BLaER1 (cell line): ENCODE measurements at regions not wholly inside any gene's neighbourhood (a gene's known extent, or its start where the extent isn't known, plus 50 kb on each side); places are given as distances from the start of the nearest gene placed in this dataset.

Source experiments
- H3K27ac ChIP-seq: shearing (Covaris generic); formaldehyde crosslinking; 2 replicates; pipeline ENCODE4 v1.8.1; 2022
- H3K27me3 ChIP-seq: shearing (Covaris generic); formaldehyde crosslinking; 2 replicates; pipeline ENCODE4 v1.8.1; 2022
- H3K36me3 ChIP-seq: shearing (Covaris generic); formaldehyde crosslinking; 2 replicates; pipeline ENCODE4 v1.8.1; 2022
- H3K4me1 ChIP-seq: shearing (Covaris generic); formaldehyde crosslinking; 2 replicates; pipeline ENCODE4 v1.8.1; 2022
- H3K4me2 ChIP-seq: shearing (Covaris generic); formaldehyde crosslinking; 2 replicates; pipeline ENCODE4 v1.8.1; 2022
- H3K4me3 ChIP-seq: shearing (Covaris generic); formaldehyde crosslinking; 2 replicates; pipeline ENCODE4 v1.8.1; 2022
- H3K9ac ChIP-seq: shearing (Covaris generic); formaldehyde crosslinking; 2 replicates; pipeline ENCODE4 v1.8.1; 2022
- H3K9me3 ChIP-seq: shearing (Covaris generic); formaldehyde crosslinking; 2 replicates; pipeline ENCODE4 v1.8.1; 2022
- H4K20me1 ChIP-seq: shearing (Covaris generic); formaldehyde crosslinking; 2 replicates; pipeline ENCODE4 v1.8.1; 2022
- Cebpa-rat ChIP-seq: shearing (Covaris generic); IDR thresholded peaks from 2 replicates; pipeline ENCODE4 v1.8.1; 2022

- H3K9ac ChIP-seq, result no peak overlapping the region
- no peak overlapping the region for H3K4me2 ChIP-seq
- H3K27ac ChIP-seq, result no peak overlapping the region
- H3K9me3 ChIP-seq, result no peaks in the 10 kb centered on the region
- H3K4me1 ChIP-seq, result no peaks in the 10 kb centered on the region
- no peak overlapping the region for H3K4me3 ChIP-seq
- no peaks in the 10 kb centered on the region for H3K27me3 ChIP-seq
- TF ChIP-seq Cebpa-rat, result no peak
- no peaks in the 10 kb centered on the region for H4K20me1 ChIP-seq
- H3K36me3 ChIP-seq, result no peaks in the 10 kb centered on the region
These were observed 313.0 kb upstream of the COL8A1 start for GRCh38 chr3:99325402-99325801.

GRCh38 chr3:99324636-99325203, 313.7 kb upstream of the COL8A1 start:
- no peaks in the 10 kb centered on the region for H4K20me1 ChIP-seq
- no peaks in the 10 kb centered on the region for H3K4me1 ChIP-seq
- no peaks in the 10 kb centered on the region for H3K9me3 ChIP-seq
- no peaks in the 10 kb centered on the region for H3K36me3 ChIP-seq
- H3K4me2 ChIP-seq, result no peak overlapping the region
- H3K4me3 ChIP-seq, result no peak overlapping the region
- no peak for TF ChIP-seq Cebpa-rat
- no peak overlapping the region for H3K9ac ChIP-seq
- H3K27ac ChIP-seq, result no peak overlapping the region
- H3K27me3 ChIP-seq, result no peaks in the 10 kb centered on the region

- Histone ChIP-seq H3K36me3 (no peaks in the 10 kb centered on the region), H3K4me2 (no peak overlapping the region), H3K9me3 (no peaks in the 10 kb centered on the region), H3K4me1 (no peaks in the 10 kb centered on the region), H4K20me1 (no peaks in the 10 kb centered on the region), H3K27ac (no peak overlapping the region), H3K4me3 (no peak overlapping the region), H3K9ac (no peak overlapping the region), H3K27me3 (no peaks in the 10 kb centered on the region)
- TF ChIP-seq Cebpa-rat, result no peak
These were observed 314.5 kb upstream of the COL8A1 start for GRCh38 chr3:99323940-99324339.

- Histone ChIP-seq H3K4me2 (no peak overlapping the region), H3K9ac (no peak overlapping the region), H3K36me3 (no peaks in the 10 kb centered on the region), H3K4me3 (no peak overlapping the region), H3K9me3 (no peaks in the 10 kb centered on the region), H3K27ac (no peak overlapping the region), H3K4me1 (no peaks in the 10 kb centered on the region), H4K20me1 (no peaks in the 10 kb centered on the region), H3K27me3 (no peaks in the 10 kb centered on the region)
- TF ChIP-seq Cebpa-rat, result no peak
These were observed 315.8 kb upstream of the COL8A1 start for GRCh38 chr3:99322551-99322950.

- no peak overlapping the region for H3K27ac ChIP-seq
- no peaks in the 10 kb centered on the region for H3K27me3 ChIP-seq
- TF ChIP-seq Cebpa-rat, result no peak
- H3K9me3 ChIP-seq, result no peaks in the 10 kb centered on the region
- no peak overlapping the region for H3K4me3 ChIP-seq
- no peaks in the 10 kb centered on the region for H3K4me1 ChIP-seq
- no peak overlapping the region for H3K4me2 ChIP-seq
- no peak overlapping the region for H3K9ac ChIP-seq
- no peaks in the 10 kb centered on the region for H3K36me3 ChIP-seq
- no peaks in the 10 kb centered on the region for H4K20me1 ChIP-seq
These were observed 317.1 kb upstream of the COL8A1 start for GRCh38 chr3:99321261-99321660.

- no peaks in the 10 kb centered on the region for H4K20me1 ChIP-seq
- H3K4me1 ChIP-seq, result no peaks in the 10 kb centered on the region
- H3K9me3 ChIP-seq, result no peaks in the 10 kb centered on the region
- H3K4me3 ChIP-seq, result no peak overlapping the region
- no peak for TF ChIP-seq Cebpa-rat
- no peaks in the 10 kb centered on the region for H3K27me3 ChIP-seq
- H3K27ac ChIP-seq, result no peak overlapping the region
- H3K4me2 ChIP-seq, result no peak overlapping the region
- H3K9ac ChIP-seq, result no peak overlapping the region
- no peaks in the 10 kb centered on the region for H3K36me3 ChIP-seq
These were observed 318.4 kb upstream of the COL8A1 start for GRCh38 chr3:99319961-99320360.

GRCh38 chr3:99319450-99319849, 318.9 kb upstream of the COL8A1 start:
- no peak for TF ChIP-seq Cebpa-rat
- H3K27me3 ChIP-seq, result no peaks in the 10 kb centered on the region
- H3K9ac ChIP-seq, result no peak overlapping the region
- H3K4me2 ChIP-seq, result no peak overlapping the region
- no peaks in the 10 kb centered on the region for H3K36me3 ChIP-seq
- H3K9me3 ChIP-seq, result no peaks in the 10 kb centered on the region
- no peaks in the 10 kb centered on the region for H4K20me1 ChIP-seq
- no peak overlapping the region for H3K27ac ChIP-seq
- no peak overlapping the region for H3K4me3 ChIP-seq
- no peaks in the 10 kb centered on the region for H3K4me1 ChIP-seq

- no peak overlapping the region for H3K4me2 ChIP-seq
- no peak for TF ChIP-seq Cebpa-rat
These were observed 321.2 kb upstream of the COL8A1 start for GRCh38 chr3:99317201-99317600.

GRCh38 chr3:99315896-99316295, 322.5 kb upstream of the COL8A1 start:
- H3K9me3 ChIP-seq, result no peaks in the 10 kb centered on the region
- no peaks in the 10 kb centered on the region for H3K4me1 ChIP-seq
- H3K9ac ChIP-seq, result no peak overlapping the region
- no peak overlapping the region for H3K4me3 ChIP-seq
- H3K4me2 ChIP-seq, result no peak overlapping the region
- no peaks in the 10 kb centered on the region for H3K36me3 ChIP-seq
- no peak for TF ChIP-seq Cebpa-rat
- H4K20me1 ChIP-seq, result no peaks in the 10 kb centered on the region
- H3K27ac ChIP-seq, result no peak overlapping the region
- no peaks in the 10 kb centered on the region for H3K27me3 ChIP-seq

More at GRCh38 chr3:99317201-99317600, 321.2 kb upstream of the COL8A1 start:
- no peak overlapping the region for H3K4me3 ChIP-seq
- no peaks in the 10 kb centered on the region for H3K9me3 ChIP-seq
- no peaks in the 10 kb centered on the region for H4K20me1 ChIP-seq
- no peaks in the 10 kb centered on the region for H3K36me3 ChIP-seq
- no peaks in the 10 kb centered on the region for H3K4me1 ChIP-seq
- H3K9ac ChIP-seq, result no peak overlapping the region
- no peak overlapping the region for H3K27ac ChIP-seq
- no peaks in the 10 kb centered on the region for H3K27me3 ChIP-seq

GRCh38 chr3:99313485-99313884, 324.9 kb upstream of the COL8A1 start:
- no peak overlapping the region for H3K27ac ChIP-seq
- no peaks in the 10 kb centered on the region for H3K4me1 ChIP-seq
- no peak overlapping the region for H3K9ac ChIP-seq
- H3K27me3 ChIP-seq, result no peaks in the 10 kb centered on the region
- TF ChIP-seq Cebpa-rat, result no peak
- H3K9me3 ChIP-seq, result no peaks in the 10 kb centered on the region
- H3K4me3 ChIP-seq, result no peak overlapping the region
- H3K4me2 ChIP-seq, result no peak overlapping the region
- no peaks in the 10 kb centered on the region for H3K36me3 ChIP-seq
- no peaks in the 10 kb centered on the region for H4K20me1 ChIP-seq

GRCh38 chr3:99298661-99299060, 339.7 kb upstream of the COL8A1 start:
- no peaks in the 10 kb centered on the region for H3K4me1 ChIP-seq
- H3K9me3 ChIP-seq, result no peaks in the 10 kb centered on the region
- H3K4me2 ChIP-seq, result no peak overlapping the region
- no peak for TF ChIP-seq Cebpa-rat
- no peak overlapping the region for H3K9ac ChIP-seq
- H3K27ac ChIP-seq, result no peak overlapping the region
- H4K20me1 ChIP-seq, result no peaks in the 10 kb centered on the region
- no peaks in the 10 kb centered on the region for H3K36me3 ChIP-seq
- H3K4me3 ChIP-seq, result no peak overlapping the region
- no peaks in the 10 kb centered on the region for H3K27me3 ChIP-seq
